GM23248 (cell line): ENCODE measurements at regions not wholly inside any gene's neighbourhood (a gene's known extent, or its start where the extent isn't known, plus 50 kb on each side); places are given as distances from the start of the nearest gene placed in this dataset.
"Not testable (repeated sequence)": the region's sequence is repeated elsewhere in the genome, so short reads cannot be mapped to it uniquely, and the experiment has no call there.

ENCODE experiments used
- DNase-seq: peaks from one replicate; pipeline ENCODE4 v3.0.0-alpha.2; 2015
- H2AFZ ChIP-seq: fragments of 200-600 bp; sonication (generic); 2 replicates; pipeline ENCODE4 v1.6.1; 2016; ENCODE audit warnings: antibody characterized with exemption
- H3F3A ChIP-seq: fragments of 200-600 bp; sonication (generic); 2 replicates; pipeline ENCODE4 v1.6.1; 2016; ENCODE audit warnings: mild to moderate bottlenecking, antibody characterized with exemption, mixed run types; ENCODE audit not compliant: insufficient read depth
- H3K27ac ChIP-seq: fragments of 200-600 bp; sonication (generic); 2 replicates; pipeline ENCODE4 v1.5.1; 2016; ENCODE audit warnings: mild to moderate bottlenecking
- H3K27me3 ChIP-seq: fragments of 200-600 bp; sonication (generic); replicated peaks from 2 replicates; pipeline ENCODE4 v1.6.1; 2016; ENCODE audit warnings: mild to moderate bottlenecking; ENCODE audit not compliant: insufficient read depth
- H3K36me3 ChIP-seq: fragments of 200-600 bp; sonication (generic); 2 replicates; pipeline ENCODE4 v1.6.1; 2016; ENCODE audit warnings: low read depth, mild to moderate bottlenecking
- H3K4me1 ChIP-seq: fragments of 200-600 bp; sonication (generic); 2 replicates; pipeline ENCODE4 v1.6.1; 2016; ENCODE audit warnings: mild to moderate bottlenecking; ENCODE audit not compliant: insufficient read depth
- H3K4me2 ChIP-seq: fragments of 200-600 bp; sonication (generic); one replicate; pipeline ENCODE4 v1.6.1; 2016; ENCODE audit warnings: mild to moderate bottlenecking; ENCODE audit not compliant: unreplicated experiment
- H3K4me3 ChIP-seq: fragments of 200-600 bp; sonication (generic); 2 replicates; pipeline ENCODE4 v1.5.1; 2016; ENCODE audit warnings: mild to moderate bottlenecking
- H3K79me2 ChIP-seq: fragments of 200-600 bp; sonication (generic); 2 replicates; pipeline ENCODE4 v1.6.1; 2016; ENCODE audit warnings: mild to moderate bottlenecking; ENCODE audit not compliant: insufficient read depth
- H3K9ac ChIP-seq: fragments of 200-600 bp; sonication (generic); 2 replicates; pipeline ENCODE4 v1.6.1; 2016; ENCODE audit warnings: mild to moderate bottlenecking
- H3K9me2 ChIP-seq: fragments of 200-600 bp; sonication (generic); 2 replicates; pipeline ENCODE4 v1.6.1; 2016; ENCODE audit warnings: mixed run types, mild to moderate bottlenecking, moderate library complexity; ENCODE audit not compliant: insufficient read depth
- H3K9me3 ChIP-seq: fragments of 200-600 bp; sonication (generic); one replicate; pipeline ENCODE4 v1.6.1; 2017; ENCODE audit warnings: low read depth
- H4K20me1 ChIP-seq: fragments of 200-600 bp; sonication (generic); 2 replicates; pipeline ENCODE4 v1.6.0; 2016; ENCODE audit not compliant: insufficient read depth
- EZH2 ChIP-seq: fragments of 200-600 bp; sonication (generic); IDR thresholded peaks from 2 replicates; pipeline ENCODE4 v1.6.1; 2018; ENCODE audit warnings: antibody characterized with exemption, mild to moderate bottlenecking; ENCODE audit not compliant: insufficient read depth, poor library complexity, severe bottlenecking
- EZH2phosphoT487 ChIP-seq: fragments of 200-600 bp; sonication (generic); IDR thresholded peaks from 2 replicates; pipeline ENCODE4 v1.6.1; 2018; ENCODE audit warnings: antibody characterized with exemption, moderate library complexity, mild to moderate bottlenecking, low read depth; ENCODE audit not compliant: insufficient read depth
- WGBS, 2 experiments: methylation state at CpG; one replicate each; pipeline ENCODE4 v1.1.6; 2015 to 2017; ENCODE audit warnings: low lambda C conversion rate in 2 of 2, low coverage in 1 of 2; ENCODE audit errors: missing lambda C conversion rate in 2 of 2; 5-methylcytosine and 5-hydroxymethylcytosine counted together
- in situ Hi-C: fragments of 300-500 bp; cut with MboI; formaldehyde crosslinking; loops from 2 replicates; pipeline ENCODE4 v1.15.0; 2020

- Histone ChIP-seq H3F3A (no peaks in the 10 kb centered on the region), H3K27ac (no peak overlapping the region), H3K9me2 (no peaks in the 10 kb centered on the region), H3K4me3 (no peak overlapping the region), H3K9ac (no peak overlapping the region), H3K79me2 (no peaks in the 10 kb centered on the region), H3K4me1 (no peaks in the 10 kb centered on the region), H3K27me3 (no peaks in the 10 kb centered on the region), H4K20me1 (no peaks in the 10 kb centered on the region), H3K9me3 (no peaks in the 10 kb centered on the region), H2AFZ (no peak overlapping the region), H3K4me2 (no peak overlapping the region), H3K36me3 (no peaks in the 10 kb centered on the region)
- 47 to 48% methylated on average over 9 of the region's 9 CpGs for WGBS, 2 experiments
- DNase-seq = no peak
- no peak for TF ChIP-seq EZH2phosphoT487
- no peak for TF ChIP-seq EZH2
- in situ Hi-C loops = no loop called here
Measured at GRCh38 chr12:71315328-71315985, 124.1 kb upstream of the LGR5 start.

GRCh38 chr12:71312768-71313403, 126.7 kb upstream of the LGR5 start:
- H3K4me2 ChIP-seq = no peak overlapping the region
- no peaks in the 10 kb centered on the region for H3K4me1 ChIP-seq
- H3K36me3 ChIP-seq = no peaks in the 10 kb centered on the region
- H3K27ac ChIP-seq = no peak overlapping the region
- H3F3A ChIP-seq = no peaks in the 10 kb centered on the region
- in situ Hi-C loops = no loop called here
- H3K4me3 ChIP-seq = no peak overlapping the region
- H3K9me3 ChIP-seq = no peaks in the 10 kb centered on the region
- no peak for TF ChIP-seq EZH2phosphoT487
- no peak for TF ChIP-seq EZH2
- no peak overlapping the region for H3K9ac ChIP-seq
- no peak for DNase-seq
- no peaks in the 10 kb centered on the region for H4K20me1 ChIP-seq
- WGBS, 2 experiments = 23 to 31% methylated on average over 3 of the region's 3 CpGs
- H3K27me3 ChIP-seq = no peaks in the 10 kb centered on the region
- H2AFZ ChIP-seq = no peak overlapping the region
- no peaks in the 10 kb centered on the region for H3K79me2 ChIP-seq
- no peaks in the 10 kb centered on the region for H3K9me2 ChIP-seq

DNA sequence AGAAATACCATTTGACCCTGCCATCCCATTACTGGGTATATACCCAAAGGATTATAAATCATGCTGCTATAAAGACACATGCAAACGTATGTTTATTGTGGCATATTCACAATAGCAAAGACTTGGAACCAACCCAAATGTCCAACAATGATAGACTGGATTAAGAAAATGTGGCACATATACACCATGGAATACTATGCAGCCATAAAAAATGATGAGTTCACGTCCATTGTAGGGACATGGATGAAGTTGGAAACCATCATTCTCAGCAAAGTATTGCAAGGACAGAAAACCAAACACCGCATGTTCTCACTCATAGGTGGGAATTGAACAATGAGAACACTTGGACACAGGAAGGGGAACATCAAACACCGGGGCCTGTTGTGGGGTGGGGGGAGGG, 128.0 kb upstream of the LGR5 start:
- H3K9ac ChIP-seq, H3K36me3 ChIP-seq, H3F3A ChIP-seq, H3K27ac ChIP-seq, H3K9me2 ChIP-seq, H4K20me1 ChIP-seq, H3K4me3 ChIP-seq, H3K4me1 ChIP-seq, DNase-seq, H3K4me2 ChIP-seq, H2AFZ ChIP-seq, H3K79me2 ChIP-seq, H3K9me3 ChIP-seq, H3K27me3 ChIP-seq, in situ Hi-C loops: not testable (repeated sequence)
- WGBS, 2 experiments = 26 to 46% methylated on average over 3 to 4 of the region's 4 CpGs

GRCh38 chr12:71306808-71307207, 132.8 kb upstream of the LGR5 start:
- DNase-seq = no peak
- Histone ChIP-seq H3K9me3 (peaks cover 3% of the 10 kb centered on the region), H3K27me3 (no peaks in the 10 kb centered on the region), H3K27ac (no peak overlapping the region), H3K4me1 (no peaks in the 10 kb centered on the region), H3K9me2 (no peaks in the 10 kb centered on the region), H3K79me2 (no peaks in the 10 kb centered on the region), H3K36me3 (no peaks in the 10 kb centered on the region), H3K4me3 (no peak overlapping the region), H3F3A (no peaks in the 10 kb centered on the region), H4K20me1 (no peaks in the 10 kb centered on the region), H3K9ac (no peak overlapping the region), H3K4me2 (no peak overlapping the region), H2AFZ (no peak overlapping the region)
- 14 to 32% methylated on average over 1 of the region's 1 CpG for WGBS, 2 experiments
- TF ChIP-seq EZH2 (no peak), EZH2phosphoT487 (no peak)
- in situ Hi-C loops = no loop called here
